Adipocyte (in vitro differentiated cells): ENCODE measurements at regions not wholly inside any gene's neighbourhood (a gene's known extent, or its start where the extent isn't known, plus 50 kb on each side); places are given as distances from the start of the nearest gene placed in this dataset.
A peak's percentile ranks its signal among the peaks of the same experiment; 100 is the strongest.

Experiments used
- DNase-seq: peaks from one replicate; pipeline ENCODE4 v3.0.0-alpha.2; 2015; ENCODE audit warnings: low read depth
- H3K27me3 ChIP-seq: replicated peaks from 2 replicates; pipeline ENCODE4 v1.7.0; 2013; ENCODE audit warnings: mild to moderate bottlenecking, low read length, moderate library complexity; ENCODE audit not compliant: control insufficient read depth, insufficient read depth
- H3K36me3 ChIP-seq: 2 replicates; pipeline ENCODE4 v1.7.0; 2013; ENCODE audit warnings: low read length, mild to moderate bottlenecking, moderate library complexity; ENCODE audit not compliant: control insufficient read depth, insufficient read depth, severe bottlenecking
- H3K4me1 ChIP-seq: 2 replicates; pipeline ENCODE4 v1.7.0; 2013; ENCODE audit warnings: mild to moderate bottlenecking, low read length, moderate library complexity; ENCODE audit not compliant: control insufficient read depth, insufficient read depth
- H3K4me3 ChIP-seq: 2 replicates; pipeline ENCODE4 v1.7.0; 2013; ENCODE audit warnings: mild to moderate bottlenecking, low read length, moderate library complexity
- H3K9ac ChIP-seq: 2 replicates; pipeline ENCODE4 v1.7.0; 2013; ENCODE audit warnings: mild to moderate bottlenecking, low read length, moderate library complexity
- H3K9me3 ChIP-seq: 2 replicates; pipeline ENCODE4 v1.7.0; 2013; ENCODE audit warnings: mild to moderate bottlenecking, low read length, moderate library complexity; ENCODE audit not compliant: control insufficient read depth

DNA sequence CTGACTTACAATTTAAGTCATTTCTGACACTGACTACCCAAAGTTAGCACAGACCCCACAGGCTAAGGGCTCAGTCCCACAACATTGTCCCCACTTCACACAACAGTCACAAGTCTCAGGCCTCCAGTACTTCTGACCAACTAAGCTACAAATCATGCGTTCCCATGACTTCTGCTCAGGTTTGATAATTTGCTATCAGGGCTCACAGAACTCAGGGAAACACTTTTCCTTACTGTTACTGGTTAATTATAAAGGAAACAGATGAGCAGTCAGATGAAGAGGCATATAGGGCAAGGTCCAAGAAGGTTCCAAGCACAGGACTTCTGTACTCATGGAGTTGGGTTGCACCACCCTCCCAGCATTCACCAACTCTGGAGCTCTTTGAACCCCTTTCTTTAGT is 151.2 kb upstream of the TNR start:
- Histone ChIP-seq H3K4me3 (no peak overlapping the region), H3K9ac (no peak overlapping the region), H3K9me3 (no peaks in the 10 kb centered on the region), H3K27me3 (no peaks in the 10 kb centered on the region), H3K36me3 (peaks cover 3% of the 10 kb centered on the region), H3K4me1 (no peaks in the 10 kb centered on the region)
- DNase-seq = no peak

DNA sequence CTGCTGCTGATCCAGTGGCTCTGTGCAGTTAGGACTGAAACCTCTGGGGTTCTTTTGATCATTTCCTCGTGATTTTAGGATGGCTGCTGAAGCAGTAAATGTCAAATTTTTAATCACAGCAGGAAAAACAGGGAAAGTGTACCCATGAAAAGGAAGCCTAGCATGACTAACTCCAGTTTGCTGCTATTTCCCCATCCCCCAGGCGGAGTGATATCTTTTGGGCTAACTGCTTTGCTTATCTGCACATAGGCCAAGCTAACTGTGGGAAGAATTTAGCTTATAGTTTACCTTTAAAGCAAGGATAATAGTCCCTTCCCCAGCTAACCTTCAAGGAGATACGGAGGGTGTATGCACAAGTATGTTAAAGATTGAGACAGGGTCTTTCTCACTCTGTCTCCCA is 149.8 kb upstream of the TNR start:
- H3K27me3 ChIP-seq = no peaks in the 10 kb centered on the region
- no peaks in the 10 kb centered on the region for H3K4me1 ChIP-seq
- no peak overlapping the region for H3K4me3 ChIP-seq
- no peak overlapping the region for H3K9ac ChIP-seq
- no peaks in the 10 kb centered on the region for H3K9me3 ChIP-seq
- H3K36me3 ChIP-seq = peaks cover 3% of the 10 kb centered on the region
- DNase-seq = no peak

DNA sequence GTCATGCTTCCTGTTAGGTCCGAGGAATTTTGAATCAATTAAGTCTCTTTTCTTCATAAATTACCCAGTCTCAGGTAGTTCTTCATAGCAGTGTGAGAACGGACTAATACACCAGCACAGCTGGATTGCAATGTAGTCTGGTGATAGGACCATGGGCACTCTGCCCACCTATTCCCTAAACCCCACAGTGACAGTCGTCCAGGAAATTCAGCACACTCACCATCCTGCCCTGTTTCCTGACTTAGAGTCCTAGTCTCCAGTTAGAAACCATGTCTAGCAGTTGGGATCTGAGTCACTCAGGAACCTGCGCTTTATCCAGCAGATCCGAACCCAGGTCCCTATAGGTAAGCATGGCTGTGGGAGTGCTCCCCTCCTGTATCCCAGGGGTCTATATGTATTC is 149.3 kb upstream of the TNR start:
- no peaks in the 10 kb centered on the region for H3K4me1 ChIP-seq
- no peak overlapping the region for H3K4me3 ChIP-seq
- H3K9me3 ChIP-seq = no peaks in the 10 kb centered on the region
- H3K27me3 ChIP-seq = no peaks in the 10 kb centered on the region
- peaks cover 3% of the 10 kb centered on the region for H3K36me3 ChIP-seq
- no peak overlapping the region for H3K9ac ChIP-seq
- DNase-seq = no peak

DNA sequence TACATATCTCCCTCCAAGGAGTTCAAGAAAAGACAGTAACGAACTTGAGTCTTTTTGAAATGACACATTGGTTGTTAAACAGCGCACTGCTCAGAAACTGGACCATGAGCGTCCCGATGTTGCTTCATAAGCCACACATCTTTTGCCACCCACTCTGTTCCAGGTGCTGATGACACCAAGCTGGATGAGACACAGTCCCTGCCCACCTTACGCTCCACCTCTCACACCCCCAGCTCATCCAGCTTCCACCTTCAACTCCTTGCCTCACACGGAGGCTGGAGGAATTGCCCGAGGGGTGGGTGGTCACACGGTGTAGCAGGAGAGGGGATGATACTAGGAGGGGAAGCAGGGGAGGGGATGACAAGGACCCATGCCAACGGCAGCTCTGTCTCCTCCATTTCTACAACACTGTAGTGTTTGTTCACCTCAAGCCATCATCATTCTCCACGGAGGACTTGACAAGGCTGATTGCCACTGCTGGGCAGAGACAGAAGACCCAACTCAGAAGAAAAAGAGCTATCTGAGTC is 148.5 kb upstream of the TNR start:
- Histone ChIP-seq H3K36me3 (no peaks in the 10 kb centered on the region), H3K27me3 (no peaks in the 10 kb centered on the region), H3K9ac (no peak overlapping the region), H3K4me1 (no peaks in the 10 kb centered on the region), H3K9me3 (no peaks in the 10 kb centered on the region), H3K4me3 (no peak overlapping the region)
- DNase-seq = no peak

GRCh38 chr1:175890958-175891357 is 147.6 kb upstream of the TNR start:
- Histone ChIP-seq H3K36me3 (no peaks in the 10 kb centered on the region), H3K4me1 (no peaks in the 10 kb centered on the region), H3K9ac (no peak overlapping the region), H3K4me3 (no peak overlapping the region), H3K27me3 (no peaks in the 10 kb centered on the region), H3K9me3 (no peaks in the 10 kb centered on the region)
- no peak for DNase-seq

DNA sequence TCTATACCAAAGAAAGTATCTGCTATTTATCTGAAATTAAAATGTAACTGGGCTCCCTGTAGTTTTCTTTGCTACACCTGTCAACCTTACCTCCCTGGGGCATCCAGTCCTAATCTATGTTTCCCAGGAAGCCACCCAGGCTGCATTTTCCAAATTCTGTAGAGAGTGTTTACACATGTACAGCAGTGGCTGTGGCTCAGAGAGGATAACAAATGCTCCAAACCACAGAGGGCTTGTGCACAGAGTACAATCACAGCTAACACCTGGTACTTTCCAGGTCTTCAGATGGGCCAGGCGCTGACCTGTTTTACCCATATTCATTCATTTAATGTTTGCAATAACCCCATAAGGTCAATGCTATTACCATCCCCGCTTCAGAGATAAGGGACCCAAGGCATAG is 146.5 kb upstream of the TNR start:
- Histone ChIP-seq H3K9me3 (no peaks in the 10 kb centered on the region), H3K9ac (no peak overlapping the region), H3K4me1 (peaks cover 11% of the 10 kb centered on the region), H3K27me3 (no peaks in the 10 kb centered on the region), H3K36me3 (no peaks in the 10 kb centered on the region), H3K4me3 (no peak overlapping the region)
- DNase-seq = no peak

DNA sequence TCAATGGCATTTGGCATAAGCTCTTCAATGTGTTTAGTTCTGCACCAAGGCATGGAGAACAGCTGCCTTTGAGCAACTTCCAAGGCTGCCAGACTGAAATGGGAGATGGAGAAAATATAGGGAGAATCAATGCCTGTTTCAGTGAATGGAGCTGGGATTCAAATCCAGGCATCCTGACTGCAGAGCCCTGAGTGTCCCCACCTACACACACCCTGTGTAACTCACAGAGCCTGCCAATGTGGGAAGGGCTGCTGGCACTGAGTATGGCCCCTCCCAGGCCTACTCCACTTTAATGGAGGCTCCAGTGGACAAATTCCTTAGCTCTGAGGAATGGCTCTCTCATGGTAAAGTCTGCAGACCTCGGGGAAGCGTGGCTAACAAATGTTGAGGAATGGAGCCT is 145.6 kb upstream of the TNR start:
- Histone ChIP-seq H3K36me3 (no peaks in the 10 kb centered on the region), H3K4me1 (peaks cover 12% of the 10 kb centered on the region), H3K27me3 (no peaks in the 10 kb centered on the region), H3K9ac (no peak overlapping the region), H3K9me3 (no peaks in the 10 kb centered on the region), H3K4me3 (no peak overlapping the region)
- no peak for DNase-seq

DNA sequence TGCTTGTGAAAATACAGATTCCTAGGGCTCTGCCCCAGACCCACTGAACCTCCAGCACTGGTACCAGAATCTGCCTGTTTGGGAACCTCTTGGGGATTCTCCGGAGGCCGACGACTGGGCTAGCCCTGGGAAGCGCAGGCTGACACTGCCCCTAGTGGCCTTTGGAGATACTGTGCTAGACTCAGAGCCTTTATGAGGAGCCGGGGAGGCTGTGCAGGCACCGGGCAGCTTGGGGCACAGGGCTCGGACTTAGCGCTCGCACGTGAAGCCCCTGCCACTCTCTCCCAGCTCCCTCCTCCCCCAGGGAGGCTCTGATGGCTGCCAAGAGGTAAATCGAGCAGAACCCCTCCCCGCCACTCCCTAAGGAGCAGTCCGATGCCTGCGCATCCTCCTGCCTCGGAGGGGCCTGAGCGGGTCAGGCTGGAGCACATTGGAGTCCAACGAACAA is 144.6 kb upstream of the TNR start:
- Histone ChIP-seq H3K27me3 (no peaks in the 10 kb centered on the region), H3K4me1 (peaks cover 12% of the 10 kb centered on the region), H3K9ac (no peak overlapping the region), H3K9me3 (no peaks in the 10 kb centered on the region), H3K36me3 (no peaks in the 10 kb centered on the region), H3K4me3 (no peak overlapping the region)
- DNase-seq = peak; percentile 53

DNA sequence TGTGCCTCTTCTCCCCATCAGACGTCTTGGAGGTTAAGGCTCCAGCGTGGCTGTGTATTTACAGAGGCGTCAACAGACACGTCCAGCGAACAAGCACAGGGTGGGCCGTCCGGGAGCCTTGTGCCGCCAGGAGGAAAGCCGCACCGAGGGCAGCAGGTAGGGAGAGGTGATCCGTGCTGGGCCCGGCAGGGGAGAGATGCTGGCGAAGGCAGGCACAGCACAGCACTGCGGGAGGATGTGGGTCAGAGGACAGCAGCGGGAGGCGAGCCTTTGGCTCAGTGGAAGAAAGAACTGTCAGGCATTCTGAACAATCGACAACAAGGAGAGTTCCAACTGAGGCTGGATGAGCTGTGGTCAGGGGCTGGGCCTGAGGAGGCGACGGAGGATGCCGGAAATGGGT is 144.1 kb upstream of the TNR start:
- Histone ChIP-seq H3K4me3 (no peak overlapping the region), H3K36me3 (no peaks in the 10 kb centered on the region), H3K4me1 (peaks cover 12% of the 10 kb centered on the region), H3K9me3 (no peaks in the 10 kb centered on the region), H3K27me3 (no peaks in the 10 kb centered on the region), H3K9ac (no peak overlapping the region)
- DNase-seq = no peak

DNA sequence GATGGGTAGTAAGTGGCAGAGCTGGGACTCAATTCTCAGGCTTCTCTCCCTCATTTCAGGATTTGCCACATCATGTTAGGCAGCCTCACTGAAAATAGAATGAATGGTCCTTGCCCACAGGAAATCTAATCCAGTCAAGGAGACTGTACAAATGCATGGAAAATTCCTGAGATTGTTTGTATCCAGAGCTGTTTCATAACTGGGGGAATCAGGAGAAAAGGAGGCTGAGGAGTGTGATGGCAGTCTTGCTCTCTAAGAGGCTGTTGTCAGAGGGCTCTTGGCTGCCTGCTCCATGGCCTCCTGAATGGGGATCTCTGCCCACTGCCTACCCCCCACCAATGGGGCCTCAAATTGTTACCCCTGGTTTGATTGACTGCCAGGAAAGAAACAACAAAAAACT is 141.9 kb upstream of the TNR start:
- H3K27me3 ChIP-seq = no peaks in the 10 kb centered on the region
- H3K4me1 ChIP-seq = peaks cover 12% of the 10 kb centered on the region
- no peak overlapping the region for H3K4me3 ChIP-seq
- no peaks in the 10 kb centered on the region for H3K36me3 ChIP-seq
- DNase-seq = peak; percentile 75
- no peak overlapping the region for H3K9ac ChIP-seq
- H3K9me3 ChIP-seq = no peaks in the 10 kb centered on the region

- no peak overlapping the region for H3K9ac ChIP-seq
- H3K36me3 ChIP-seq = no peaks in the 10 kb centered on the region
- no peaks in the 10 kb centered on the region for H3K27me3 ChIP-seq
- H3K4me1 ChIP-seq = peaks cover 12% of the 10 kb centered on the region
- DNase-seq = no peak
- H3K9me3 ChIP-seq = no peaks in the 10 kb centered on the region
- H3K4me3 ChIP-seq = no peak overlapping the region
Observed at GRCh38 chr1:175884369-175884768, 141.0 kb upstream of the TNR start.

- Histone ChIP-seq H3K4me3 (no peak overlapping the region), H3K27me3 (no peaks in the 10 kb centered on the region), H3K9me3 (no peaks in the 10 kb centered on the region), H3K9ac (no peak overlapping the region), H3K36me3 (no peaks in the 10 kb centered on the region), H3K4me1 (peaks cover 17% of the 10 kb centered on the region)
- no peak for DNase-seq
Observed at GRCh38 chr1:175882192-175882591, 138.8 kb upstream of the TNR start.
